Loucy (cell line): ENCODE measurements at regions not wholly inside any gene's neighbourhood (a gene's known extent, or its start where the extent isn't known, plus 50 kb on each side); places are given as distances from the start of the nearest gene placed in this dataset.

Source experiments
- H2AFZ ChIP-seq: fragments of 200-600 bp; sonication (generic); 2 replicates; pipeline ENCODE4 v1.6.0; 2016; ENCODE audit warnings: antibody characterized with exemption, mild to moderate bottlenecking, low read length, moderate library complexity
- H3F3A ChIP-seq: fragments of 200-600 bp; 2 replicates; pipeline ENCODE4 v1.6.0; 2016; ENCODE audit warnings: antibody characterized with exemption, low read depth, mild to moderate bottlenecking
- H3K27me3 ChIP-seq: fragments of 200-600 bp; sonication (generic); 2 replicates; pipeline ENCODE4 v1.6.1; 2014; ENCODE audit warnings: low read length, mild to moderate bottlenecking; ENCODE audit not compliant: insufficient read depth, poor library complexity, severe bottlenecking
- H3K36me3 ChIP-seq: fragments of 200-600 bp; sonication (generic); 2 replicates; pipeline ENCODE4 v1.6.1; 2016; ENCODE audit warnings: low read length; ENCODE audit not compliant: insufficient read depth
- H3K4me1 ChIP-seq: fragments of 200-600 bp; sonication (generic); 2 replicates; pipeline ENCODE4 v1.5.1; 2014; ENCODE audit warnings: low read length, mild to moderate bottlenecking; ENCODE audit not compliant: insufficient read depth, poor library complexity, severe bottlenecking
- H3K4me2 ChIP-seq: fragments of 200-600 bp; sonication (generic); 2 replicates; pipeline ENCODE4 v1.6.0; 2014; ENCODE audit warnings: antibody characterized with exemption, low read length, low read depth, mild to moderate bottlenecking; ENCODE audit not compliant: poor library complexity, severe bottlenecking
- H3K4me3 ChIP-seq: fragments of 200-600 bp; sonication (generic); 2 replicates; pipeline ENCODE4 v1.5.1; 2014; ENCODE audit warnings: low read length, mild to moderate bottlenecking, mixed read lengths; ENCODE audit not compliant: poor library complexity, severe bottlenecking
- H3K79me2 ChIP-seq: fragments of 200-600 bp; sonication (generic); 2 replicates; pipeline ENCODE4 v1.6.1; 2014; ENCODE audit warnings: low read length; ENCODE audit not compliant: insufficient read depth
- H3K9ac ChIP-seq: fragments of 200-600 bp; sonication (generic); 2 replicates; pipeline ENCODE4 v1.6.0; 2014; ENCODE audit warnings: mild to moderate bottlenecking, low read depth, low read length, moderate library complexity; ENCODE audit not compliant: poor library complexity, severe bottlenecking
- H3K9me2 ChIP-seq: fragments of 200-600 bp; sonication (generic); replicated peaks from 2 replicates; pipeline ENCODE4 v1.6.1; 2016; ENCODE audit warnings: low read depth, low read length, mixed read lengths
- H3K9me3 ChIP-seq: fragments of 200-600 bp; sonication (generic); 2 replicates; pipeline ENCODE4 v1.6.1; 2014; ENCODE audit warnings: mild to moderate bottlenecking, antibody characterized with exemption, low read length, low read depth; ENCODE audit not compliant: insufficient read depth
- H4K20me1 ChIP-seq: fragments of 200-600 bp; sonication (generic); 2 replicates; pipeline ENCODE4 v1.6.0; 2014; ENCODE audit warnings: antibody characterized with exemption, low read length, mild to moderate bottlenecking; ENCODE audit not compliant: insufficient read depth, poor library complexity, severe bottlenecking
- EZH2phosphoT487 ChIP-seq: fragments of 200-600 bp; IDR thresholded peaks from 2 replicates; pipeline ENCODE4 v1.6.1; 2018; ENCODE audit warnings: antibody characterized with exemption, mild to moderate bottlenecking, moderate library complexity, borderline replicate concordance
- TF ChIP-seq, protein P1 (sequence below): fragments of 200-600 bp; sonication (generic); conservative IDR thresholded peaks from 2 replicates; pipeline ENCODE4 v1.5.1; 2014; ENCODE audit warnings: mild to moderate bottlenecking, antibody characterized with exemption, low read length

GRCh38 chr14:94903883-94904282, 134.0 kb upstream of the GSC start:
- Histone ChIP-seq H3K4me3 (no peak overlapping the region), H3K79me2 (no peaks in the 10 kb centered on the region), H3K9me2 (no peaks in the 10 kb centered on the region), H3K9ac (no peak overlapping the region), H4K20me1 (no peaks in the 10 kb centered on the region), H2AFZ (no peak overlapping the region), H3K27me3 (no peaks in the 10 kb centered on the region), H3F3A (no peaks in the 10 kb centered on the region), H3K9me3 (no peaks in the 10 kb centered on the region; the same call in 1 of the 2 replicates), H3K4me2 (no peak overlapping the region), H3K36me3 (no peaks in the 10 kb centered on the region), H3K4me1 (no peaks in the 10 kb centered on the region)
- TF ChIP-seq EZH2phosphoT487 = no peak
- TF ChIP-seq, protein P1, sequence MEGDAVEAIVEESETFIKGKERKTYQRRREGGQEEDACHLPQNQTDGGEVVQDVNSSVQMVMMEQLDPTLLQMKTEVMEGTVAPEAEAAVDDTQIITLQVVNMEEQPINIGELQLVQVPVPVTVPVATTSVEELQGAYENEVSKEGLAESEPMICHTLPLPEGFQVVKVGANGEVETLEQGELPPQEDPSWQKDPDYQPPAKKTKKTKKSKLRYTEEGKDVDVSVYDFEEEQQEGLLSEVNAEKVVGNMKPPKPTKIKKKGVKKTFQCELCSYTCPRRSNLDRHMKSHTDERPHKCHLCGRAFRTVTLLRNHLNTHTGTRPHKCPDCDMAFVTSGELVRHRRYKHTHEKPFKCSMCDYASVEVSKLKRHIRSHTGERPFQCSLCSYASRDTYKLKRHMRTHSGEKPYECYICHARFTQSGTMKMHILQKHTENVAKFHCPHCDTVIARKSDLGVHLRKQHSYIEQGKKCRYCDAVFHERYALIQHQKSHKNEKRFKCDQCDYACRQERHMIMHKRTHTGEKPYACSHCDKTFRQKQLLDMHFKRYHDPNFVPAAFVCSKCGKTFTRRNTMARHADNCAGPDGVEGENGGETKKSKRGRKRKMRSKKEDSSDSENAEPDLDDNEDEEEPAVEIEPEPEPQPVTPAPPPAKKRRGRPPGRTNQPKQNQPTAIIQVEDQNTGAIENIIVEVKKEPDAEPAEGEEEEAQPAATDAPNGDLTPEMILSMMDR = no peak

GRCh38 chr14:94903338-94903737, 133.4 kb upstream of the GSC start:
- Histone ChIP-seq H3K9me3 (no peaks in the 10 kb centered on the region; the same call in 1 of the 2 replicates), H3K9ac (no peak overlapping the region), H4K20me1 (no peaks in the 10 kb centered on the region), H2AFZ (no peak overlapping the region), H3K36me3 (no peaks in the 10 kb centered on the region), H3K27me3 (no peaks in the 10 kb centered on the region), H3K4me2 (no peak overlapping the region), H3K79me2 (no peaks in the 10 kb centered on the region), H3K9me2 (no peaks in the 10 kb centered on the region), H3K4me3 (no peak overlapping the region), H3F3A (no peaks in the 10 kb centered on the region), H3K4me1 (no peaks in the 10 kb centered on the region)
- TF ChIP-seq, protein P1 = no peak
- TF ChIP-seq EZH2phosphoT487 = no peak

DNA sequence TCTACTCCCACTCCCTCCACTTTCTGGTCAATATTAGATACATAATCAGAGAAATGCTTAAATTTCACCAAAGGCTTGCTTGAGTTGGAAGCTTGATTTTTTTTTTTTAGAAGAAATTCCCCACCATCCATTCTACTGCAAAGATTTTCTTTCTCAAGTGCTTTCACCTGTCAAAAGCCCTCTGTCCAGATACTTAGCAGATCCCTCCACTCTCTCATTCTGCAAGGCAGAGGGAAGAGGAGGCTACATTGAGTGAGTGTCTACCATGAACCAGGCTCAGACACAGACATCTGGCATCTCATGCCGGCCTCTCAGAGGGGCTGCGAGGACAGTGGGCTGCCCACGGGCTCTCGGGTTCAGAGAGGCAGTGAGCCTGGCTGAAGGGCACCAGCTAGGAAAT, 127.6 kb upstream of the GSC start:
- Histone ChIP-seq H2AFZ (no peak overlapping the region), H3K9me2 (no peaks in the 10 kb centered on the region), H3K4me3 (no peak overlapping the region), H3K36me3 (no peaks in the 10 kb centered on the region), H3K9ac (no peak overlapping the region), H3K27me3 (no peaks in the 10 kb centered on the region), H3F3A (no peaks in the 10 kb centered on the region), H3K4me1 (no peaks in the 10 kb centered on the region), H4K20me1 (no peaks in the 10 kb centered on the region), H3K9me3 (no peaks in the 10 kb centered on the region; the same call in 1 of the 2 replicates), H3K79me2 (no peaks in the 10 kb centered on the region), H3K4me2 (no peak overlapping the region)
- no peak for TF ChIP-seq EZH2phosphoT487
- TF ChIP-seq, protein P1 = no peak
